Loucy (cell line): ENCODE measurements at regions not wholly inside any gene's neighbourhood (a gene's known extent, or its start where the extent isn't known, plus 50 kb on each side); places are given as distances from the start of the nearest gene placed in this dataset.

Experiments
- H2AFZ ChIP-seq: fragments of 200-600 bp; sonication (generic); 2 replicates; pipeline ENCODE4 v1.6.0; 2016; ENCODE audit warnings: antibody characterized with exemption, mild to moderate bottlenecking, low read length, moderate library complexity
- H3F3A ChIP-seq: fragments of 200-600 bp; 2 replicates; pipeline ENCODE4 v1.6.0; 2016; ENCODE audit warnings: antibody characterized with exemption, low read depth, mild to moderate bottlenecking
- H3K27me3 ChIP-seq: fragments of 200-600 bp; sonication (generic); 2 replicates; pipeline ENCODE4 v1.6.1; 2014; ENCODE audit warnings: low read length, mild to moderate bottlenecking; ENCODE audit not compliant: insufficient read depth, poor library complexity, severe bottlenecking
- H3K36me3 ChIP-seq: fragments of 200-600 bp; sonication (generic); 2 replicates; pipeline ENCODE4 v1.6.1; 2016; ENCODE audit warnings: low read length; ENCODE audit not compliant: insufficient read depth
- H3K4me1 ChIP-seq: fragments of 200-600 bp; sonication (generic); 2 replicates; pipeline ENCODE4 v1.5.1; 2014; ENCODE audit warnings: low read length, mild to moderate bottlenecking; ENCODE audit not compliant: insufficient read depth, poor library complexity, severe bottlenecking
- H3K4me2 ChIP-seq: fragments of 200-600 bp; sonication (generic); 2 replicates; pipeline ENCODE4 v1.6.0; 2014; ENCODE audit warnings: antibody characterized with exemption, low read length, low read depth, mild to moderate bottlenecking; ENCODE audit not compliant: poor library complexity, severe bottlenecking
- H3K4me3 ChIP-seq: fragments of 200-600 bp; sonication (generic); 2 replicates; pipeline ENCODE4 v1.5.1; 2014; ENCODE audit warnings: low read length, mild to moderate bottlenecking, mixed read lengths; ENCODE audit not compliant: poor library complexity, severe bottlenecking
- H3K79me2 ChIP-seq: fragments of 200-600 bp; sonication (generic); 2 replicates; pipeline ENCODE4 v1.6.1; 2014; ENCODE audit warnings: low read length; ENCODE audit not compliant: insufficient read depth
- H3K9ac ChIP-seq: fragments of 200-600 bp; sonication (generic); 2 replicates; pipeline ENCODE4 v1.6.0; 2014; ENCODE audit warnings: mild to moderate bottlenecking, low read depth, low read length, moderate library complexity; ENCODE audit not compliant: poor library complexity, severe bottlenecking
- H3K9me2 ChIP-seq: fragments of 200-600 bp; sonication (generic); replicated peaks from 2 replicates; pipeline ENCODE4 v1.6.1; 2016; ENCODE audit warnings: low read depth, low read length, mixed read lengths
- H3K9me3 ChIP-seq: fragments of 200-600 bp; sonication (generic); 2 replicates; pipeline ENCODE4 v1.6.1; 2014; ENCODE audit warnings: mild to moderate bottlenecking, antibody characterized with exemption, low read length, low read depth; ENCODE audit not compliant: insufficient read depth
- H4K20me1 ChIP-seq: fragments of 200-600 bp; sonication (generic); 2 replicates; pipeline ENCODE4 v1.6.0; 2014; ENCODE audit warnings: antibody characterized with exemption, low read length, mild to moderate bottlenecking; ENCODE audit not compliant: insufficient read depth, poor library complexity, severe bottlenecking
- EZH2phosphoT487 ChIP-seq: fragments of 200-600 bp; IDR thresholded peaks from 2 replicates; pipeline ENCODE4 v1.6.1; 2018; ENCODE audit warnings: antibody characterized with exemption, mild to moderate bottlenecking, moderate library complexity, borderline replicate concordance
- TF ChIP-seq, protein P1 (sequence below): fragments of 200-600 bp; sonication (generic); conservative IDR thresholded peaks from 2 replicates; pipeline ENCODE4 v1.5.1; 2014; ENCODE audit warnings: mild to moderate bottlenecking, antibody characterized with exemption, low read length

DNA sequence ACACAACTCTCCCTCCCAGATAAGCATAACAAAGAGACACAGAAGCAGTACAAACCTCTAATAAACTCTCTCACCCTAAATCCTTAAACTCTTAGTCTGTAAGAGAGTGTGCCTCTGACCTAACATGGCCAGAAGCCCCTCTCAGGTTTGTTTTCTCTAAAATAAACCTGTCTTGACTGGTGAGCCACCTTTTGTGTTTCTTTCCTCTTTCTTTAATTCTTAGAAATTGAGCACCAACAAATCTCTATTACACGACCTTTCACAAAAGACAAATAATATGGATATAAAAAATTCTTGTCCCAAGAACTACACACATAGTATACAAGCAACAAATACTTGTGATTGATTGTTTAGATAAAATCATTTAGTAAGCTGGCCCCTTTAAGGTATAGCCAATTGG is 573.7 kb downstream of the EPHA5 start:
- Histone ChIP-seq H2AFZ (peak overlapping the region; percentile 1; the same call in 1 of the 2 replicates), H3K4me3 (no peak overlapping the region), H4K20me1 (no peaks in the 10 kb centered on the region), H3K9ac (no peak overlapping the region), H3K9me3 (no peaks in the 10 kb centered on the region), H3K36me3 (no peaks in the 10 kb centered on the region), H3K9me2 (no peaks in the 10 kb centered on the region), H3K4me2 (no peak overlapping the region), H3F3A (no peaks in the 10 kb centered on the region), H3K27me3 (no peaks in the 10 kb centered on the region), H3K4me1 (no peaks in the 10 kb centered on the region), H3K79me2 (no peaks in the 10 kb centered on the region)
- TF ChIP-seq EZH2phosphoT487 = no peak
- TF ChIP-seq, protein P1, sequence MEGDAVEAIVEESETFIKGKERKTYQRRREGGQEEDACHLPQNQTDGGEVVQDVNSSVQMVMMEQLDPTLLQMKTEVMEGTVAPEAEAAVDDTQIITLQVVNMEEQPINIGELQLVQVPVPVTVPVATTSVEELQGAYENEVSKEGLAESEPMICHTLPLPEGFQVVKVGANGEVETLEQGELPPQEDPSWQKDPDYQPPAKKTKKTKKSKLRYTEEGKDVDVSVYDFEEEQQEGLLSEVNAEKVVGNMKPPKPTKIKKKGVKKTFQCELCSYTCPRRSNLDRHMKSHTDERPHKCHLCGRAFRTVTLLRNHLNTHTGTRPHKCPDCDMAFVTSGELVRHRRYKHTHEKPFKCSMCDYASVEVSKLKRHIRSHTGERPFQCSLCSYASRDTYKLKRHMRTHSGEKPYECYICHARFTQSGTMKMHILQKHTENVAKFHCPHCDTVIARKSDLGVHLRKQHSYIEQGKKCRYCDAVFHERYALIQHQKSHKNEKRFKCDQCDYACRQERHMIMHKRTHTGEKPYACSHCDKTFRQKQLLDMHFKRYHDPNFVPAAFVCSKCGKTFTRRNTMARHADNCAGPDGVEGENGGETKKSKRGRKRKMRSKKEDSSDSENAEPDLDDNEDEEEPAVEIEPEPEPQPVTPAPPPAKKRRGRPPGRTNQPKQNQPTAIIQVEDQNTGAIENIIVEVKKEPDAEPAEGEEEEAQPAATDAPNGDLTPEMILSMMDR = no peak

DNA sequence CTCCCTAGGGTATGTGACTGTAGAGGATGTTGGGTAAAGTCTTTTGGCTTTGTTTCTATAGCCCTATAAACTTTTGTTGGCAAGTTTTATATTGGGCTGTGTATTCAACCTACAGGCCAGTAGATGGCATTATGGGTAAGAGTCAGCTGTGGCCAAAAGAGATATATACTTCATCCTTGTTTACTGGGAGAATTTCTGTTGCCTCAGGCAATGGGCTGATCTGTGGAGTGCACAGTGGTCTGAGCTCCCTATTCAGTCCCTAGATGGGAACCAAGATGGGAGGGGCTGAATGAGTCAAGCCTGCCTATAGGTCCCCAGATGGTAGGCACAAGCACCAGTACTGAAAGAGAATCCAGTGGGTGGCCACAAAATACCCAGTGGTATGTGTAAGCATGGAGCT is 580.6 kb downstream of the EPHA5 start:
- Histone ChIP-seq H3K36me3 (no peaks in the 10 kb centered on the region), H3K9ac (no peak overlapping the region), H3K4me3 (no peak overlapping the region), H2AFZ (no peak overlapping the region), H3K4me2 (no peak overlapping the region), H4K20me1 (no peaks in the 10 kb centered on the region), H3K27me3 (no peaks in the 10 kb centered on the region), H3K79me2 (no peaks in the 10 kb centered on the region), H3K9me3 (no peaks in the 10 kb centered on the region), H3K4me1 (no peaks in the 10 kb centered on the region), H3F3A (no peaks in the 10 kb centered on the region), H3K9me2 (no peaks in the 10 kb centered on the region)
- no peak for TF ChIP-seq EZH2phosphoT487
- TF ChIP-seq, protein P1 = peak; percentile 59

DNA sequence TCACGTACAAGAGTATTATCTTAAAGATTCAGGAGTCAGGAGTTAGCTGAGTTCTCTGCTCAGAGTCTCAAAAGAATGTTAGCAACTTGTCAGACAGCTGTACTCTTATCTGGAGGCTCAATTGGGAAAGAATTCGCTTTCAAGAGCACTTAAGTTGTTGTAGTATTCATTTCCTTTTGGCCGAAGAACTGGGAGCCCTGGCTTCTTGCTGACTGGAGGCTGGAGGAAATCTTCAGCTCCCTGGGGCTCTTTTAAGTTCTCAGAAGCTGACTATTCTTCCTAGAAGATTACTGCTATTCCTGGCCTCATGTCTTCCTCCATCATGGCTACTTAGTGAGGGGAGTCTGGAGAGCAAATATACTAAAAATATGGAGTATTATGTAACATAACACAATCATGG is 587.2 kb downstream of the EPHA5 start:
- Histone ChIP-seq H3K36me3 (no peaks in the 10 kb centered on the region), H3K79me2 (no peaks in the 10 kb centered on the region), H3K4me2 (no peak overlapping the region), H3K4me1 (no peaks in the 10 kb centered on the region), H3K9ac (no peak overlapping the region), H3K4me3 (no peak overlapping the region), H4K20me1 (no peaks in the 10 kb centered on the region), H2AFZ (peak overlapping the region; percentile 32; the same call in 1 of the 2 replicates), H3F3A (no peaks in the 10 kb centered on the region), H3K9me2 (no peaks in the 10 kb centered on the region), H3K27me3 (no peaks in the 10 kb centered on the region), H3K9me3 (no peaks in the 10 kb centered on the region)
- TF ChIP-seq, protein P1 = no peak
- TF ChIP-seq EZH2phosphoT487 = no peak
